Midbrain (tissue), 1 donor: ENCODE measurements at regions not wholly inside any gene's neighbourhood (a gene's known extent, or its start where the extent isn't known, plus 50 kb on each side); places are given as distances from the start of the nearest gene placed in this dataset.
A peak's percentile ranks its signal among the peaks of the same experiment; 100 is the strongest.

Experiments
- DNase-seq: peaks from one replicate; lab custom pipeline; 2025; lab: John Stamatoyannopoulos, UW

DNA sequence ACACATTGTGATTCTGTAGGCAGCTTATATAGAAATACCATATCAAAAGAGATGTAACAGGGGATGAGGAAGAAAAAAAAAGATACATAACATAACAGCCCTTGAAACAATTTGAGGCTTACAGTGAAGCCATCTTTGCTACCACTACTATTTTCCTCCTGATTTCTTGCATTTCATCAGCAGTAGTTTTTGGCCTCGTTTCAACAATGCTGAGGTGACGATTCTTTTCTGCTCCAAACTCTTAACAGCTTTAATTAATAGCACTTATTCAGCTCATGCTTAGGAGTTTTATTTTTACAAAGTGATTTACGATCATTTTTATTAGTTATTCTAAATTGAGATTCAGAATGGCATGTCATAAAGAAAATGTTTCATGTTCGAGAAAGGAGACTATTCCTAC is 163.2 kb downstream of the DCK start:
- DNase-seq, result no peak

DNA sequence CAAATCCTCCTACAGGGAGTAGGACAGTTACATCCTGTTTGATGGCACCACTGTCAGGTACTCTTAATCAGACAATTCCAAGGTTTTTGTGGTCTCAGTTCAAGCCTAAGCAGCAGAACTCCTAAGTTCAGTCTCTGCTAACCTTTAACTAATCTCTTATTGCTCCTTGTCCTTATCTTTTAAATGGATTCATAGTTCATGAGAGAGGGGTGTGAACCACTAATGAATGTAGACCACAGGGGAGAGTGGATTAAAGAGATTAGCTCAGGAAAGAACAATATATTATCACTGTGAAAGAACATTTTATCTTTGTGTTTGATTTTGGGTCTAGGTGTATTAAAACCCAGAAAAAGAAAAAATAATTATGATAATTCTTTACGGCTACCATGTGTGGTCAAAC is 168.9 kb downstream of the DCK start:
- no peak for DNase-seq

DNA sequence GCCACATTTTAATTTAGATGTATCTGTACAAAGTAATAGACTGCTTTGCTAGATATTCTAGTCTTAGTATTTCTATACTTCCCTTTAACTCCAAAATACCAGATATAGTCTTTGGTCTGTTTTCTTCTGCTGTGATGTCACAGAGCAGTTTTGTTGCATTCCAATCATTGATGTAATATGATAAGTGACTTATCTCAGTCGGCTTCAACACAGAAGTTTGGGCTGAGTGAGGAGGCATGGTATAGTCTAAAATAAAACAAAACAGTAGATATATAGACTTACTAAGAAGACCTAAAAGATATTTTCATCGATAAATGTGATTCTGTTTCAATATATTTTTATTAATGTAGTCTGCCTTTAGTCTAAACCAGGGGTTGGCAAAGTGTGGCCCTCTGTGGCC is 169.9 kb downstream of the DCK start:
- no peak for DNase-seq

- DNase-seq, result no peak
These were observed 171.7 kb upstream of the SLC4A4 start for GRCh38 chr4:71167083-71167482.

DNA sequence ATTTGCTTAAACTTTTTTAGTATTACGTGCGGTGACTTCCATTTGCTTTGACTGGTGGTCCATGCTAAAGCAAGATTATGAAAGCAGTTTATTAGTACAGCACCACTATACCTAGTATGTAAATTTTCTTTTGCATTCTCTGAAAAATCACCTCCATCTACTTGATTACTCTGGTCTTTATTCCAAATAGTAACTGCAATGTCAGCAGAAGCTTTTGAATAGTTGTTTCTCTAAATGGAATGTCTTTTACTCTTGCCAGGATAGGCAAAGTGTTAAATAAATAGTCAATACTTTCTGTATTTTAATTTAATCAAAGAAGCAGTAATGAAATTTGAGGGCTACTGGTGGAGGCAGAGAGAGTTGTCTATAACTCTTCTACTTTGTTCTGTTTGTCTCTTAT is 167.2 kb upstream of the SLC4A4 start:
- no peak for DNase-seq

DNA sequence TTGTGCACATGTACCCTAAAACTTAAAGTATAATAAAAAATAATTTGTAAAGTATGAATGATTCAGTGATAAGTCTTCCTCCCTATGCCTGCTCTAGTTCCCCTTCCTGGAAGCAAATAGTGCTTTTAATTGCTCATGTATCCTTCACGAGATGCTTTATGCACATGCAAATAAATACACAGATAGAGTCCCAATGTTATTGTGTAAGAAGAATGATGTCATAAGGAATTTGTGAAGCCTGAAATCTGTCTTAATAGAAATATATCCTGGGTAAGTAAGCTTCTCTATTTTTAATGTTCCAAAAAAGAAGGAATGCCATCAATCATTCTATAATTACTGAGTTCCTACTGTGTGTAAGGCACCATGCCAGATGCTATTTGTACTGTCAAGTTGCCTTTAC is 157.5 kb upstream of the SLC4A4 start:
- DNase-seq, result no peak

GRCh38 chr4:71184195-71184781 is 154.5 kb upstream of the SLC4A4 start:
- DNase-seq, result peak; percentile 71

GRCh38 chr4:71185037-71185436 is 153.8 kb upstream of the SLC4A4 start:
- no peak for DNase-seq

DNA sequence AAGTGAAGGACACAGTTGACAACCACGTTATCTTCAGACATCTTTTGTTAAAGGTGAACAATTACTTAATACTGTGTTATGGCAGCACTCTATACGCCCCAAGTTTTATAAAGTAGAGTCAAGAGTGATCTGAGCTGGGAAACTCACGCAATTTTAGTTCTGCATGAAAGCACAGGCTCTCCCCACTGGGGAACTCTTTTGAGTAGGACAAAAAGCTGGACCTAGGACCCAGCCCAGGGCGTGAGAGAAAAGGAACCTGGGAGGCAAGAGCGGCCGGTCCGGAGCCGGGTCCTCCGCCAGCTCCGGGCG is 152.6 kb upstream of the SLC4A4 start:
- DNase-seq, result no peak

- peak; percentile 71 for DNase-seq
These were observed 152.0 kb upstream of the SLC4A4 start for GRCh38 chr4:71186566-71187403.

GRCh38 chr4:71187404-71188155 is 151.2 kb upstream of the SLC4A4 start:
- DNase-seq, result no peak

GRCh38 chr4:71188156-71188640 is 150.6 kb upstream of the SLC4A4 start:
- peak; percentile 25 for DNase-seq

DNA sequence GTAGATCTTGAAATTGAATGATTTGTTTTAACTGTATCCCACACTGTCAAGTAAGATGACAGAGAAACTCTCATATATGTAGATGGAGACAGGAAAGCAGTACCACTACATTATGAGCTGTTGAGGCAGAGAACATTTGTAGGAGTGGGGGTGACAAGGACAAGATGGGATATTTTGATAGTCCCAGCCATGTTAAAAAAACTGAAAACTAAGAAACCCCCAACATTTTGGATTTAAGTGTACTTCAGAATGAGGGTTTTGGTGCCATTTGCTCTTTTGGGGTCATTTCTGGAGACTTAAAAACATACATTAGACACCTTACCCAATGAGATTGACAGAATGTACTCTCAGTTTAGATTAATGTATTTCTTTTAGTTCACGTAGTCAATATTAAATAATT is 149.9 kb upstream of the SLC4A4 start:
- no peak for DNase-seq

DNA sequence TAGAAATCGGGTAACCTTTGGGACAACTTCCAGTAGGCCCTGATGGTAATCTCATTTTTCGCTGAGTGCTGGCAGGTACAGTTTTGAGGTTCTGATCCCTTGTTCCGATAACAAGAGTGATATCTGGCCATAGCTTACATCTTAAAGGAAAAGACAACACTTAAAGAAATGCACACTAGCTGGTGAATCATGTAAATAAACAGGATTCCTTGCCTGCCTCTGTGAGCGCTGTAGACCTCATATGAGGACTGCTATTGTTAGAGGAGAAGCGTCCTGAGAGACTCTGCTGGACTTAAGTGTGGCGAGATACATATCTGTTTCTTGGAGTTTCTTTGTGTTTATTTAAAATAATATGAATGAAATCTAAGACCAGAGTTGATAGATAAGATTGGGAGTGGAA is 149.3 kb upstream of the SLC4A4 start:
- DNase-seq, result no peak

GRCh38 chr4:71194454-71194853 is 144.4 kb upstream of the SLC4A4 start:
- DNase-seq, result no peak

DNA sequence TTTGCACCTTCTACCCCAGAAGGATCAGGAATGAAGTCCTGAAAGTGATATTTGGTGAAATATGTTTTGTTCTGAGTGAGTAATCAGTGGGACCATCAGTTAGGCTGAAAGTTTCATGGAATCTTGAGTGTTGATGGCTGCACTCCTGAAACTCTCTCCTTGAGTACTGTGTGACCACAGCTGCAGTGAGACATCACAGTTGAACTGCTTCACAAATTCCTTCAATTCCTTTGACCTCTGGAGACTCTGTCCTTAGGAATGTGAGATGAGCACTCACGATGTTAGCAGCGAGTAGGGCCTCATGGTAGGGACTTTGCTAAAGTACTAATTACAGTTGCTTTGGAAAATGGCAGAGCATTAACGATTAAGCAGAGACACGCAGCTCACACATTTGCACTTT is 142.9 kb upstream of the SLC4A4 start:
- DNase-seq, result no peak

- DNase-seq, result no peak
These were observed 139.9 kb upstream of the SLC4A4 start for GRCh38 chr4:71198958-71199357.

DNA sequence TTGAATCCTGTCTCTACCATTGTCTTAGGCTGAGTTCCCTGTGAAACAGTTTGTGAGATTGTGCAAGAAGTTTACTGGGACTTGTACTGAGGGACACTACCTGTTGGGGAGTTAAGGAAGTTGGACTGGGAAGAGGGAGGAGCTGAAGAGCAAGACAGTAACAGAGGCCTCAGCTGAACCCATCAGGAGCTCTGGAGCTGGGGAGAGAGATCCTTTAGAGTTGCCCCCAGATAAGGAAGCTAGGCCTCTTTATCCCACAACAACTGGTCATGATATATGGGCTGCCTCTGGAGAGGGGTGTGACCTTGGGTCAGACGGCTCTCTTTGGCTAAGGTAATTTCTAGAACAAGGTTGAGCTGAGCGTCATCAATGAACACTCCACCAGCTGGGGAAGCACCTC is 137.8 kb upstream of the SLC4A4 start:
- no peak for DNase-seq

DNA sequence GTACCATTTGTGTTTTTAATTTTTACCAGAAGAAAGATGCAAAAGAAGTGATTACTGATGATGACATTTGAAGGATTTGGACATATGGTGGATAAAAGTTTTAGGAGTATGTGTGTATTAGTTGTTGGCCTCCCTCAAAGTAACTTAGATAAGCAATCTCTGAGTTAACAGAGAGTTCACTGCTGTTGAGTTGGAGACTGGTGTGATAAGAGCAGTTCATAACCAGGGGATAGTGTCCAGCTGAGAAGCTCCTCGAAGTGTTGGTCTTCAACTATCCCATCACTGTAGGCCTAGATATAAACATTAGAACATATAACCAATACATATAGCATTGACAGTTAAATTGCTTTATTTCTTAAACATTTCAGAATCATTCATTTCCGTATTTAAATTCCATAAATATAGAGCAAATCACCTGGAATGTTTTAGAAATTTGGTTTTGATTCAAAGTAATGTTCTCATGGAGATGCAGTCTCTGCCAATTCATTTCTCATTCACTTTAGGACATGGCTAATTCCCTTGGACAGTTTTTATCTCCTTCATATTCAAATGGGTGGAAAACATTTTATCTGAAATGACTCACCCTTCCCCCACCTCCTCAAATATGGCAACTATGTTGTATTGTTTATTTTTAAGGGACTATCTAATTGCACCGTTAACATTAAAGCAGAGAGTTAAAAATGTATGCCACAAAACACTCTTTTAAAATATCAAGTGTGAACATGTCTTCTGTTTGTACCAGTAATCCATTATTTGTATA is 136.8 kb upstream of the SLC4A4 start:
- DNase-seq, result no peak

- DNase-seq, result no peak
These were observed 136.1 kb upstream of the SLC4A4 start for GRCh38 chr4:71202705-71203104.

- no peak for DNase-seq
These were observed 134.8 kb upstream of the SLC4A4 start for GRCh38 chr4:71204056-71204455.

DNA sequence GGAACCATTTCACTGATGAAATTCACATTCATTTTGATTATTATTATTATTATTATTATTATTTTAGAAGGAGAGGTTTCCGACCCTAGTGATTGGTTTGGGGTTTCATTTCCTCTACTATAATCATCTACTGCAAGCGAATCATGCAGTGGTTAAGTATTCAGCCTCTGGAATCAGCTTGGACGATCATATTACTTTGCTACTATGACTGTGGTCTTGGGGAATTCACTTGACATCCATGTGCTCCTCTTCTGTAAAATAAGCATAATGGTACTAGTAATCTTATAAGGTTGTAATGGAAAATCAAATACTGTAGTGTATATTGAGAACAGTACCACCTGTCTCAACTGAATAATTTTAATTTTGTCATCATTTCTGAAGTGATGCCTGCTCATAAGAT is 132.1 kb upstream of the SLC4A4 start:
- no peak for DNase-seq
